Gastroesophageal sphincter (tissue), 3 donors: ENCODE measurements at regions not wholly inside any gene's neighbourhood (a gene's known extent, or its start where the extent isn't known, plus 50 kb on each side); places are given as distances from the start of the nearest gene placed in this dataset.

Experiments used
- CTCF ChIP-seq, 4 experiments: fragments of 200-600 bp in 2 of 4; fragments of 450-650 bp in 2 of 4; sonication (generic) in 1 of 4; IDR thresholded peaks; one replicate each; pipeline ENCODE4 v1.5.1; 2017 to 2019; ENCODE audit warnings: antibody characterized with exemption in 4 of 4, mild to moderate bottlenecking in 2 of 4, moderate library complexity in 2 of 4
- EP300 ChIP-seq: sonication (generic); formaldehyde crosslinking; IDR thresholded peaks from one replicate; pipeline ENCODE4 v1.6.1; 2017; ENCODE audit warnings: antibody characterized with exemption, mild to moderate bottlenecking

DNA sequence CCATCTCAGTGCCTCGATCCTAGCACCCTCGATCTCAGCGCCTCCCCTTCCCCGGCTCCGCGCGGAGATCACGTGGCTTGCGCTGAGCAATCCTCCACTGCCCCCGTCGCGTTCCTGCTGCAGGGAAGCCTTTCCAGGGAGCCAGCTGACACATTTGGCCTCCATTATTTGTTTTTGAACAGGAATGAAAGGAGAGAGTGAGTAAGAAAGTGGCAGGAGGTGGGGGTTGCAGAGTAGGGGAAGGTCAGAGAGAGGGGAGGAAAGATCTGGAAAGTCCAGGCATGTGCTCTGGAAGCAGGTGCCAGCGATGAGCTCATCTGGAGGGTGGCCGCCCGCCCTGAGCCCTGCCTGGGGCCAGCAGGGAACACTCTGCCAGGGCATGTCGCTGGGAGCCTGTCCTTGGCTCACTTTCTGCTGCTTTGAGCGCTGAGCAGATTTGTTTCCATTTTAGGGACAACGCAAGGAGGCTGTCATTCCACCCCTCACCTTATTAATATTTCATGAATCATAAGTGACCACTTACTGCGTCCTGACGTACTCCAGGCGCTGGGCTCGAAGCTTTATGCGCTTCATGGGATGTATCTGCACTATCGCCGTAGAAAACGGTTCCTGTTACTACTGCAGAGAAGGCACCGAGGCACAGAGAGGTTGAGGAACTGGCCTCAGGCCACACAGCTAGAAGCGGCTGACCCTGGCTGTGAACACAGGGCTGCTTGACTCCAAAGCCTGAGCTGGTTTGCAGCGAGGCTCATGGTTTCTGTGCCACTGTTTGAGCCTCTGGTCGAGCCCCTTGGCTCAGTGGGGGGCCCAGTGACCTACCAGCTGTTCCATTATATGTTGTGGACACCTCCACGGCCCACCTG lies 283.1 kb downstream of the SEC14L1 start:
- TF ChIP-seq CTCF (IDR thresholded peaks at IDR 0.05), result peak in 1 of 4 experiments; percentile 26
- peak; percentile 86 for TF ChIP-seq EP300
